BLaER1 (cell line): ENCODE measurements at regions not wholly inside any gene's neighbourhood (a gene's known extent, or its start where the extent isn't known, plus 50 kb on each side); places are given as distances from the start of the nearest gene placed in this dataset.

Source experiments
- H3K27ac ChIP-seq: shearing (Covaris generic); formaldehyde crosslinking; 2 replicates; pipeline ENCODE4 v1.8.1; 2022
- H3K27me3 ChIP-seq: shearing (Covaris generic); formaldehyde crosslinking; 2 replicates; pipeline ENCODE4 v1.8.1; 2022
- H3K36me3 ChIP-seq: shearing (Covaris generic); formaldehyde crosslinking; 2 replicates; pipeline ENCODE4 v1.8.1; 2022
- H3K4me1 ChIP-seq: shearing (Covaris generic); formaldehyde crosslinking; 2 replicates; pipeline ENCODE4 v1.8.1; 2022
- H3K4me2 ChIP-seq: shearing (Covaris generic); formaldehyde crosslinking; 2 replicates; pipeline ENCODE4 v1.8.1; 2022
- H3K4me3 ChIP-seq: shearing (Covaris generic); formaldehyde crosslinking; 2 replicates; pipeline ENCODE4 v1.8.1; 2022
- H3K9ac ChIP-seq: shearing (Covaris generic); formaldehyde crosslinking; 2 replicates; pipeline ENCODE4 v1.8.1; 2022
- H3K9me3 ChIP-seq: shearing (Covaris generic); formaldehyde crosslinking; 2 replicates; pipeline ENCODE4 v1.8.1; 2022
- H4K20me1 ChIP-seq: shearing (Covaris generic); formaldehyde crosslinking; 2 replicates; pipeline ENCODE4 v1.8.1; 2022
- Cebpa-rat ChIP-seq: shearing (Covaris generic); IDR thresholded peaks from 2 replicates; pipeline ENCODE4 v1.8.1; 2022

GRCh38 chr13:79791471-79792042 lies 310.6 kb downstream of the NDFIP2 start:
- H3K27me3 ChIP-seq = no peaks in the 10 kb centered on the region

GRCh38 chr13:79786176-79786575 lies 305.2 kb downstream of the NDFIP2 start:
- Histone ChIP-seq H3K27me3 (no peaks in the 10 kb centered on the region), H3K4me3 (no peak overlapping the region), H3K36me3 (no peaks in the 10 kb centered on the region), H3K9ac (no peak overlapping the region), H3K9me3 (peaks cover 20% of the 10 kb centered on the region), H3K4me1 (no peaks in the 10 kb centered on the region), H4K20me1 (no peaks in the 10 kb centered on the region), H3K27ac (no peak overlapping the region), H3K4me2 (no peak overlapping the region)
- no peak for TF ChIP-seq Cebpa-rat

More at GRCh38 chr13:79791471-79792042, 310.6 kb downstream of the NDFIP2 start:
- Histone ChIP-seq H3K9ac (no peak overlapping the region), H3K9me3 (peaks cover 20% of the 10 kb centered on the region), H3K4me1 (no peaks in the 10 kb centered on the region), H3K4me2 (no peak overlapping the region), H4K20me1 (no peaks in the 10 kb centered on the region), H3K36me3 (no peaks in the 10 kb centered on the region), H3K27ac (no peak overlapping the region), H3K4me3 (no peak overlapping the region)
- no peak for TF ChIP-seq Cebpa-rat

- Histone ChIP-seq H3K4me1 (no peaks in the 10 kb centered on the region), H4K20me1 (no peaks in the 10 kb centered on the region), H3K27ac (no peak overlapping the region), H3K27me3 (no peaks in the 10 kb centered on the region), H3K36me3 (no peaks in the 10 kb centered on the region), H3K9ac (no peak overlapping the region), H3K4me3 (no peak overlapping the region), H3K4me2 (no peak overlapping the region), H3K9me3 (0 out of 2 replicates have a peak, but pooled peaks cover 3% of the 10 kb centered on the region)
- no peak for TF ChIP-seq Cebpa-rat
Observed at GRCh38 chr13:79782541-79783205, 301.7 kb downstream of the NDFIP2 start.

GRCh38 chr13:79781829-79782540 lies 301.0 kb downstream of the NDFIP2 start:
- H3K27me3 ChIP-seq = no peaks in the 10 kb centered on the region
- no peak overlapping the region for H3K9ac ChIP-seq
- no peaks in the 10 kb centered on the region for H3K36me3 ChIP-seq
- H3K4me3 ChIP-seq = no peak overlapping the region
- H3K4me2 ChIP-seq = no peak overlapping the region
- H3K4me1 ChIP-seq = no peaks in the 10 kb centered on the region
- H3K9me3 ChIP-seq = no peaks in the 10 kb centered on the region
- TF ChIP-seq Cebpa-rat = no peak
- no peak overlapping the region for H3K27ac ChIP-seq
- H4K20me1 ChIP-seq = no peaks in the 10 kb centered on the region

- Histone ChIP-seq H3K27ac (no peak overlapping the region), H4K20me1 (no peaks in the 10 kb centered on the region), H3K27me3 (no peaks in the 10 kb centered on the region), H3K9me3 (no peaks in the 10 kb centered on the region), H3K9ac (no peak overlapping the region), H3K4me1 (no peaks in the 10 kb centered on the region), H3K36me3 (no peaks in the 10 kb centered on the region), H3K4me3 (no peak overlapping the region), H3K4me2 (no peak overlapping the region)
- no peak for TF ChIP-seq Cebpa-rat
Observed at GRCh38 chr13:79780240-79780639, 299.3 kb downstream of the NDFIP2 start.

- no peak overlapping the region for H3K9ac ChIP-seq
- no peak for TF ChIP-seq Cebpa-rat
- H3K36me3 ChIP-seq = no peaks in the 10 kb centered on the region
- H3K4me1 ChIP-seq = no peaks in the 10 kb centered on the region
- H3K4me2 ChIP-seq = no peak overlapping the region
- H3K4me3 ChIP-seq = no peak overlapping the region
- no peaks in the 10 kb centered on the region for H3K9me3 ChIP-seq
- H3K27ac ChIP-seq = no peak overlapping the region
- H4K20me1 ChIP-seq = no peaks in the 10 kb centered on the region
- no peaks in the 10 kb centered on the region for H3K27me3 ChIP-seq
Observed at GRCh38 chr13:79779761-79780160, 298.8 kb downstream of the NDFIP2 start.

GRCh38 chr13:79778741-79779460 lies 297.9 kb downstream of the NDFIP2 start:
- H3K4me2 ChIP-seq = no peak overlapping the region
- no peak overlapping the region for H3K4me3 ChIP-seq
- TF ChIP-seq Cebpa-rat = no peak
- no peaks in the 10 kb centered on the region for H3K4me1 ChIP-seq
- no peaks in the 10 kb centered on the region for H3K36me3 ChIP-seq
- no peak overlapping the region for H3K9ac ChIP-seq
- H3K9me3 ChIP-seq = no peaks in the 10 kb centered on the region
- no peaks in the 10 kb centered on the region for H3K27me3 ChIP-seq
- no peaks in the 10 kb centered on the region for H4K20me1 ChIP-seq
- no peak overlapping the region for H3K27ac ChIP-seq

GRCh38 chr13:79777504-79777903 lies 296.5 kb downstream of the NDFIP2 start:
- H4K20me1 ChIP-seq = no peaks in the 10 kb centered on the region
- no peak for TF ChIP-seq Cebpa-rat
- no peak overlapping the region for H3K4me2 ChIP-seq
- H3K4me3 ChIP-seq = no peak overlapping the region
- H3K27me3 ChIP-seq = no peaks in the 10 kb centered on the region
- no peak overlapping the region for H3K9ac ChIP-seq
- no peaks in the 10 kb centered on the region for H3K9me3 ChIP-seq
- H3K36me3 ChIP-seq = no peaks in the 10 kb centered on the region
- H3K27ac ChIP-seq = no peak overlapping the region
- H3K4me1 ChIP-seq = no peaks in the 10 kb centered on the region

GRCh38 chr13:79776531-79777295 lies 295.8 kb downstream of the NDFIP2 start:
- H3K4me3 ChIP-seq = no peak overlapping the region
- no peak for TF ChIP-seq Cebpa-rat
- H3K4me2 ChIP-seq = no peak overlapping the region
- no peak overlapping the region for H3K9ac ChIP-seq
- no peaks in the 10 kb centered on the region for H3K4me1 ChIP-seq
- no peaks in the 10 kb centered on the region for H3K27me3 ChIP-seq
- H3K36me3 ChIP-seq = no peaks in the 10 kb centered on the region
- H3K27ac ChIP-seq = no peak overlapping the region
- no peaks in the 10 kb centered on the region for H4K20me1 ChIP-seq
- peaks cover 5% of the 10 kb centered on the region; the same call in 1 of the 2 replicates for H3K9me3 ChIP-seq
